GM12878 (cell line): ENCODE measurements at regions not wholly inside any gene's neighbourhood (a gene's known extent, or its start where the extent isn't known, plus 50 kb on each side); places are given as distances from the start of the nearest gene placed in this dataset.

Experiments used
- ATAC-seq: fragments of 200-7000 bp; cut with Tn5 transposase; 3 replicates; pipeline ENCODE4 v1.9.1; 2020; ENCODE audit warnings: mild to moderate bottlenecking, moderate library complexity
- BruUV-seq: library from RNA; stranded (reverse); fragments of 400-500 nt; replicated peaks from 2 replicates; lab custom pipeline; 2021; lab: Mats Ljungman, UMichigan
- CTCF ChIA-PET: fragments of 300-600 bp; sonication (Branson Sonifier 250); formaldehyde crosslinking; extraction: SDS; loops from one replicate; lab custom pipeline; 2021; ENCODE audit warnings: inconsistent platforms; lab: Yijun Ruan, JAX
- POLR2A ChIA-PET: fragments of 350-600 bp; formaldehyde crosslinking; extraction: SDS; loops from one replicate; lab custom pipeline; 2021; ENCODE audit warnings: inconsistent platforms; lab: Charles Lee
- RAD21 ChIA-PET: fragments of 300-600 bp; sonication (Branson Sonifier 250); formaldehyde crosslinking; loops from one replicate; lab custom pipeline; 2023; ENCODE audit warnings: antibody characterized with exemption; ENCODE audit not compliant: unreplicated experiment; lab: Charles Lee
- SMC1A ChIA-PET: fragments of 300-600 bp; sonication (Branson Sonifier 250); formaldehyde crosslinking; loops from one replicate; lab custom pipeline; 2023; ENCODE audit not compliant: unreplicated experiment, uncharacterized antibody; lab: Charles Lee
- DNase-seq: peaks from one replicate; pipeline ENCODE4 v3.0.0-alpha.2; 2011; ENCODE audit warnings: low read depth, low spot score
- FAIRE-seq: peaks from 3 replicates; lab custom pipeline; 2011; peaks lifted over from hg19 to GRCh38; lab: Jason Lieb, UNC
- H2AFZ ChIP-seq: 2 replicates; pipeline ENCODE4 v1.6.0; 2011; ENCODE audit warnings: low read depth, low read length, control low read depth; ENCODE audit not compliant: control insufficient read depth
- H3K27ac ChIP-seq: 2 replicates; pipeline ENCODE4 v1.5.1; 2011; ENCODE audit warnings: control low read depth; ENCODE audit not compliant: control insufficient read depth, insufficient read depth
- H3K27me3 ChIP-seq, 2 experiments: replicated peaks in 1 of 2; 2 replicates each; pipeline versions ENCODE4 v1.6.0 to v1.6.1; 2011; ENCODE audit warnings: low read length in 1 of 2; ENCODE audit not compliant: control insufficient read depth in 2 of 2, insufficient read depth in 2 of 2
- H3K36me3 ChIP-seq, 2 experiments: 2 replicates each; pipeline ENCODE4 v1.5.1; 2011; ENCODE audit warnings: low read length in 1 of 2; ENCODE audit not compliant: control insufficient read depth in 2 of 2, insufficient read depth in 2 of 2
- H3K4me1 ChIP-seq: 2 replicates; pipeline ENCODE4 v1.6.1; 2011; ENCODE audit warnings: mild to moderate bottlenecking, low read length, moderate library complexity, mixed read lengths; ENCODE audit not compliant: control insufficient read depth, insufficient read depth
- H3K4me2 ChIP-seq: 2 replicates; pipeline ENCODE4 v1.6.0; 2011; ENCODE audit warnings: control low read depth; ENCODE audit not compliant: control insufficient read depth, insufficient read depth
- H3K4me3 ChIP-seq: fragments of 200-600 bp; sonication (generic); 2 replicates; pipeline ENCODE4 v1.5.1; 2016
- H3K79me2 ChIP-seq: 2 replicates; pipeline ENCODE4 v1.6.0; 2011; ENCODE audit warnings: low read length; ENCODE audit not compliant: control insufficient read depth, insufficient read depth
- H3K9ac ChIP-seq: 2 replicates; pipeline ENCODE4 v1.8.0; 2011; ENCODE audit warnings: low read length, control low read depth, mixed read lengths; ENCODE audit not compliant: control insufficient read depth, insufficient read depth
- H3K9me3 ChIP-seq: replicated peaks from 3 replicates; pipeline ENCODE4 v1.5.1; 2011; ENCODE audit warnings: mild to moderate bottlenecking, low read length; ENCODE audit not compliant: control insufficient read depth, insufficient read depth
- H4K20me1 ChIP-seq: 2 replicates; pipeline ENCODE4 v1.6.0; 2011; ENCODE audit not compliant: control insufficient read depth, insufficient read depth
- HSF1 ChIP-seq: fragments of 150-350 bp; IDR thresholded peaks from 2 replicates; pipeline ENCODE4 v1.6.1; 2014; ENCODE audit warnings: mild to moderate bottlenecking, low read depth, low read length
- PML ChIP-seq: IDR thresholded peaks from 2 replicates; pipeline ENCODE4 v1.6.1; 2012; ENCODE audit warnings: low read length, inconsistent platforms
- TCF7 ChIP-seq: IDR thresholded peaks from 2 replicates; pipeline ENCODE4 v1.6.1; 2014; ENCODE audit warnings: antibody characterized with exemption, borderline replicate concordance
- WGBS: methylation state at CpG from one replicate; pipeline ENCODE4 v1.1.6; 2016; ENCODE audit warnings: low lambda C conversion rate; ENCODE audit not compliant: insufficient replicate concordance, insufficient coverage; ENCODE audit errors: missing lambda C conversion rate; 5-methylcytosine and 5-hydroxymethylcytosine counted together
- in situ Hi-C: fragments of 300-500 bp; cut with MboI; formaldehyde crosslinking; loops from 9 replicates; pipeline ENCODE4 v1.14.3; 2018; ENCODE audit warnings: mixed read lengths
- intact Hi-C: fragments of 100-400 bp; cut with micrococcal nuclease; formaldehyde crosslinking; loops from one replicate; pipeline ENCODE4 v1.14.2; 2022; ENCODE audit not compliant: unreplicated experiment

DNA sequence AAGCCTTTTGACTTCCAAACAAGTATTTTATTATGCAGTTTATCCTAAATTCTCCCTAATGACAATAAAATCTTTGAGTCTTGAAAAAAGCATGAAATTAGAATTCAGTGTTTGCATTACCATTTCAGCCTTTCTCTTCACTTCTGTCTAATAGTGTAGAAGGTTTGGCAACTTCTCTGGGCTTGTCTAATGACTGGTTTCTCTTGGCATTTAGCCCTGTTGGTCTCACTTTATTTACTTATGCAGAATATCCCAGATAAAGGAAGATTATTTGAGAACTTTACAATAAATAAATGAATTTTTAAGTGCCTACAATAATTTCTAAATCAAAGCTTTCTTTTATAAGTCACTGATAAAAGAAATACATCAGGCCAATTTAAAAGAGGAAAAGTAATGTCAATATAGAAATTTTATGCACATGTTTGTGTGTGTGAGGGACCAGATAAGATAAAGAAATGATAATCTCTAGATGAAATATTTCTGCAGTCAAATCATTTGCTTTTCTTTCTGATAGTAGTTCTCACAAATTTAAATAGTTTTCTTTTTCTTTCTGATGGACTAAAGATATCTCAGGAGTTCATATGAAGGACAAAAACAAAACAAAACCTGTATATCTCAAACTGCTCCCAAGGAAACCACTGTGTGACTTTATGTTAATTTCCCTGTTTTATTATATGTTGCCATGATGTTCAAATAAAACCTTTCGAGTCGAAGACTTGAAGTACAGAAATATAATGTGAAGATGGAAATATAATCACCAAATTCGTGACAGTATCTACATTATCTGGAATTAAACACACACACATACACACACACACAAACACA is 533.1 kb upstream of the CBLB start:
- no peaks in the 10 kb centered on the region for H3K27me3 ChIP-seq
- H3K9me3 ChIP-seq = no peaks in the 10 kb centered on the region; the same call in 1 of the 3 replicates
- H3K27ac ChIP-seq = no peak overlapping the region
- intact Hi-C loops (no loop called here), in situ Hi-C loops (no loop called here)
- H4K20me1 ChIP-seq = no peaks in the 10 kb centered on the region
- POLR2A ChIA-PET = no interaction called here
- no peak overlapping the region for H3K9ac ChIP-seq
- H3K4me1 ChIP-seq = no peaks in the 10 kb centered on the region
- DNase-seq (no peak), FAIRE-seq (peak; percentile 68)
- no peaks in the 10 kb centered on the region for H3K36me3 ChIP-seq
- H3K4me2 ChIP-seq = no peak overlapping the region
- TF ChIP-seq HSF1 (no peak), TCF7 (no peak), PML (no peak)
- TF ChIP-seq, all 136 proteins: peak for 0
- SMC1A ChIA-PET = interaction anchor here (1.0 kb wide), 1 partner anchor 11 kb away, joined by 3 read pairs; no protein-coding TSS in a partner anchor
- no TSS peak for BruUV-seq
- 70% methylated on average over 3 of the region's 3 CpGs for WGBS
- Histone ChIP-seq H3K79me2 (no peaks in the 10 kb centered on the region), H2AFZ (no peak overlapping the region), H3K4me3 (no peak overlapping the region)
- no peak for ATAC-seq
- RAD21 ChIA-PET = no interaction called here
- CTCF ChIA-PET = interaction anchor here (1.3 kb wide), 1 partner anchor 17 kb away, joined by 3 read pairs; no protein-coding TSS in a partner anchor
